ENCODE measurements at regions not wholly inside any gene's neighbourhood (a gene's known extent, or its start where the extent isn't known, plus 50 kb on each side); places are given as distances from the start of the nearest gene placed in this dataset.

DNA sequence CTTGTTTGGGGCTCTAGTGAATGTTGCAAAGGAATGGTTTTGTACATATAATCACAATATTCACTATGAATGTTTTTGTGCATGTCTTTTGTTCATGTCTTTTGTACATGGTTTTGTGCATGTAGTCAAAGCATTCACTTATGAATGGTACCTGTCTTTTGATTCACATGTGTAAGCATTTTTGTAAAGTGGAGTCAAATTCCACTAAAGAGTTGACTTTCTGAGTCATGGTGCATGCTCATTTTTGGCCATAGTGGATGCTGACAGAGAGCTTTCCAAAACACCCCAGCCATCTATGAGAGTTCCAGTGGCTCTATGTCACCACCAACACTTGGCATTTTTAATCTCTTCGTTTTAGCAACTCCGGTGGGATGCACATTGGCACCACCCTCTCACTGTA, 1185.9 kb upstream of the TMEM132C start:
- no peak for TF ChIP-seq CTCF (IDR thresholded peaks at IDR 0.05; ENCODE audit: unreplicated experiment)
- Mint-ChIP-seq H3K27me3 (ENCODE audit: unreplicated experiment) (no peaks in the 10 kb centered on the region), H3K4me1 (ENCODE audit: low read depth, unreplicated experiment) (no peaks in the 10 kb centered on the region), H3K9me3 (ENCODE audit: low read depth, unreplicated experiment) (no peaks in the 10 kb centered on the region), H3K36me3 (ENCODE audit: insufficient read depth, unreplicated experiment) (no peaks in the 10 kb centered on the region), H3K27ac (ENCODE audit: unreplicated experiment) (no peak overlapping the region), H3K4me3 (ENCODE audit: low read depth, unreplicated experiment) (no peak overlapping the region)
- CTCF ChIA-PET = no interaction called here
- no peak for DNase-seq
- intact Hi-C loops (cut with micrococcal nuclease; ENCODE audit: unreplicated experiment) = no loop called here
- BruUV-seq (replicated peaks) = no TSS peak

DNA sequence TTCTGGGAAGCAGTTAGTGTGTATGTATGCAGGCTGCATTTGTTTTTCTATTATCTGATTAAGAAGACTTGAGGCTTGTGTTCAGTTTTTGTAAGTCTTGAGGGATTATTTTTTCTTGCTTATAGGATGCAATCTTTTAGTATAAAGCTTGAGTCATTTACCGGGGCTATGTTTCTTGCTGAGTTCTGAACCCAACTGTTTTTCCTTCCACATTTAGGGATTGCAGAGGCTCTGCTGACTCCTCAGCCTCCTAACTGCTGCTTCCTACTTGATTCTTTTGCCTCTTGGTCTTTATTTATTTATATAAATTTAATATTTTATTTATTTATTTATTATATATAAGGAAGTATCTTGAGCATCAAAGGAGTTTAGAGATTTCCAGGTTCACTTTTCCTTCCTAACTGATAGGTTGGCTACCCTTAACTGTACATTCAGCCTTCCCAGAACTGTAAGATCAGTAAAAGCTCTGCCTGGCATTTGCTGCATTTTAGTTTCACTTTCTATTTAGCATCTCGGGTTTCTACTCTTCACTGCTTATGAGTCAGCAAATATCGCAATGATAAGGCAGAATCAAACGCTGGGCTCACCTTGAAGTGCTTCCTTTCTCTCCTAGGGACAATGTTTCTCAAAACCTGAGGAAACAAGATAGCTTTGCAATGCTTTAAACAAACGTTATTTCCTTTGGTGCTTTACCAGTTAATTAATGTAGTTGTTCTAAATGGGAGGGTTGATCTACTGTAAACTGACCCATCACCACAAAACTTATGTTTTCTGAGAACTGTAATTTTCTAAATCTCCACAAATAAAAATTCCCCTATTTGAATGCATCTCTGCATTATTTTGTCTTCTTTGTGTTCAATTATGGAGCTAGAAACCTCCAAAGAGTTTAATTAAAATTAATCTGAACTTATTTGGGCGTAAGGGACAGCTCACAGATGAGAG, 1183.7 kb upstream of the TMEM132C start:
- CTCF ChIA-PET = no interaction called here
- DNase-seq = peak; percentile 14
- no peaks in the 10 kb centered on the region for H3K4me1 Mint-ChIP-seq (ENCODE audit: low read depth, unreplicated experiment)
- intact Hi-C loops (cut with micrococcal nuclease; ENCODE audit: unreplicated experiment) = no loop called here
- H3K4me3 Mint-ChIP-seq (ENCODE audit: low read depth, unreplicated experiment) = peak overlapping the region; percentile 47
- H3K36me3 Mint-ChIP-seq (ENCODE audit: insufficient read depth, unreplicated experiment) = no peaks in the 10 kb centered on the region
- no peaks in the 10 kb centered on the region for H3K9me3 Mint-ChIP-seq (ENCODE audit: low read depth, unreplicated experiment)
- no peaks in the 10 kb centered on the region for H3K27me3 Mint-ChIP-seq (ENCODE audit: unreplicated experiment)
- no TSS peak for BruUV-seq (replicated peaks)
- TF ChIP-seq CTCF (IDR thresholded peaks at IDR 0.05; ENCODE audit: unreplicated experiment) = no peak
- peak overlapping the region; percentile 35 for H3K27ac Mint-ChIP-seq (ENCODE audit: unreplicated experiment)

DNA sequence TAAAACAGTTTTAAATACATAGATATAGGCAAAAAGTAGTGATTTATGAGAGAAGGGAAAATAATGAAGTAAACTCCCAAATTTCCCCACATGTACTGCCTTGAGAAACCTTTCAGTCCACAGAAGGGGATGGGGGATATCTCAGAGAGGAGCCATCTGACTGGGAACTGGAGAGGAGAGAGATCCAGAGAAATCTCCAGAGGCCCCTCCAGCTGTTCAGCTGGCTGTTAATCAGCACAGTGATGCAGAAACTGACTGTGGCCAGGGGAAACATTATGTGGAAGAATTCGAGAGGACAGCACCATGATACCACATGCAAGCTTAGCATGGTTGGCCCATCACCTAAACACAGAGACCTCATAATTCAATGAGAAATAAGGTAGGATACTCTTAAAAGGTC, 1165.9 kb upstream of the TMEM132C start:
- Mint-ChIP-seq H3K9me3 (ENCODE audit: low read depth, unreplicated experiment) (peaks cover 10% of the 10 kb centered on the region), H3K4me1 (ENCODE audit: low read depth, unreplicated experiment) (no peaks in the 10 kb centered on the region), H3K27ac (ENCODE audit: unreplicated experiment) (no peak overlapping the region), H3K27me3 (ENCODE audit: unreplicated experiment) (no peaks in the 10 kb centered on the region), H3K4me3 (ENCODE audit: low read depth, unreplicated experiment) (no peak overlapping the region), H3K36me3 (ENCODE audit: insufficient read depth, unreplicated experiment) (no peaks in the 10 kb centered on the region)
- CTCF ChIA-PET = no interaction called here
- no peak for TF ChIP-seq CTCF (IDR thresholded peaks at IDR 0.05; ENCODE audit: unreplicated experiment)
- no TSS peak for BruUV-seq (replicated peaks)
- no peak for DNase-seq
- intact Hi-C loops (cut with micrococcal nuclease; ENCODE audit: unreplicated experiment) = no loop called here

DNA sequence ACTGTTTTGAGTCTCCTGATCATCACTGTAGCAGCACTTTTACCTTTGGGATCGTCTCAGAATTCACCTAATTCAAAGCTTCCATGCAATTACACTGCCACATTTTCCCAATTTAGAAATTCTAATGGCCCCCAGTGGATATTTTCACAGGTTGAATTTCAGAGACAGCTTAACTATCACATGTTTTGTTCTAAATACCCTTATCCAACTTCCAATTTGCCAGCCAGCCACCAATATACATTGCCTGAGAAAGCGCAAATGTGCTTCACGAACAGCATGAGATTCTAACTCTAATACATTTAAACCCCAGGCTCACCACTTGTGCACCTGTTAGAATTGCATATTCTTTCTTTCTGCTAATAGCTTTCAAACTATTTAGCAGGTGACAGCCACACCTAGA, 1160.9 kb upstream of the TMEM132C start:
- Mint-ChIP-seq H3K4me3 (ENCODE audit: low read depth, unreplicated experiment) (no peak overlapping the region), H3K27ac (ENCODE audit: unreplicated experiment) (no peak overlapping the region), H3K9me3 (ENCODE audit: low read depth, unreplicated experiment) (peaks cover 10% of the 10 kb centered on the region), H3K36me3 (ENCODE audit: insufficient read depth, unreplicated experiment) (no peaks in the 10 kb centered on the region), H3K27me3 (ENCODE audit: unreplicated experiment) (no peaks in the 10 kb centered on the region), H3K4me1 (ENCODE audit: low read depth, unreplicated experiment) (no peaks in the 10 kb centered on the region)
- no peak for DNase-seq
- TF ChIP-seq CTCF (IDR thresholded peaks at IDR 0.05; ENCODE audit: unreplicated experiment) = no peak
- no TSS peak for BruUV-seq (replicated peaks)
- intact Hi-C loops (cut with micrococcal nuclease; ENCODE audit: unreplicated experiment) = loop anchor here (5.0 kb wide), 1 partner anchor 586 kb away; no protein-coding TSS in a partner anchor
- CTCF ChIA-PET = no interaction called here
